ENCODE measurements at regions not wholly inside any gene's neighbourhood (a gene's known extent, or its start where the extent isn't known, plus 50 kb on each side); places are given as distances from the start of the nearest gene placed in this dataset.

DNA sequence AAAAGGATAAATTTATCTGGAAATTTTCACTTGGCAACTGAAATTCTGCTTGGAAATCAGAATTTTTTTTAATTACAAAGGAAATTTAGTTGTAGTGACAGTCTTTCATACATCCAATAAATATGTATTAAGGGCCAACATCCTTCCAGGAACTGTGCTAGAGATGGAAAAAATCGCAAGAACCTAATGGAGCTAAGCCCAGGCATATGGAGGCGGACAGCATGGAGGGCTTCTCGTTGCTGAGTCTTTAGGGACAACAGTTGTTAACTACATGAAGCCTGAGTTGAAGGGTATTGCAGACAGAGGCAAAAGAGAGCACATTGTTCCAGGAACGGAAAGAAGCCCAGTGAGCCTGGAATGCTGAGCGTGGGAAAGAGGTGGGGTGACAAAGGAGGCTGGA, 208.9 kb downstream of the IBTK start:
- no peaks in the 10 kb centered on the region for H3K9me3 ChIP-seq (ENCODE audit: control insufficient read depth, low read length)
- 74% methylated on average over 3 to 4 of the region's 5 CpGs for WGBS, 2 experiments (ENCODE audit: insufficient coverage in 2 of 2)
- H3K36me3 ChIP-seq (ENCODE audit: control insufficient read depth, insufficient read depth, low read length): no peaks in the 10 kb centered on the region
- no peak overlapping the region for H3K27ac ChIP-seq (ENCODE audit: low read depth, low read length, severe bottlenecking)
- H3K4me1 ChIP-seq (ENCODE audit: control insufficient read depth, insufficient read depth, low read length, poor library complexity, severe bottlenecking): peaks cover 19% of the 10 kb centered on the region
- H3K4me3 ChIP-seq (ENCODE audit: extremely low read depth, insufficient read depth, low read length, poor library complexity, severe bottlenecking): no peak overlapping the region

DNA sequence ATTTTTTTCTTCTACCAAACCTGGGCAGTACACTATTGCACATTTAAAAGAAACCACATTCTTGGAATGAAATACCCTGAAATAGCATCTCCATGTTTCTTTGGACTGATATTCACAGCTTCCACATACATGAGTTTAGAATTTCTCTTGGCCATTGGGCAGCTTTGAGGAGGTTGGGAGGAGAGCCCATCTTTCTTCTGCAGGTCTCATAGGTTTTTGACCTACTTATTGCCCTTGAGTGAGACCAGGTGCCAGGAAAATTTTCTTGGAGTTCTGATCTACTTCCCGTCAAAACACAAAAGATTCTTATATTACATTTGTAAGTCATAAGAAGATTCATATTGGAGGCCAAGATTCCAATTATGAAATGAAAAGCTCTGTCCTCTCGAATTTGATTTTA, 212.0 kb downstream of the IBTK start:
- whole genome bisulfite sequencing, 2 experiments (ENCODE audit: insufficient coverage in 2 of 2): no CpG with 5 or more reads among the region's 2 CpGs
- no peaks in the 10 kb centered on the region for H3K36me3 ChIP-seq (ENCODE audit: control insufficient read depth, insufficient read depth, low read length)
- H3K4me1 ChIP-seq (ENCODE audit: control insufficient read depth, insufficient read depth, low read length, poor library complexity, severe bottlenecking): peaks cover 22% of the 10 kb centered on the region
- H3K27ac ChIP-seq (ENCODE audit: low read depth, low read length, severe bottlenecking): no peak overlapping the region
- no peak overlapping the region for H3K4me3 ChIP-seq (ENCODE audit: extremely low read depth, insufficient read depth, low read length, poor library complexity, severe bottlenecking)
- no peaks in the 10 kb centered on the region for H3K9me3 ChIP-seq (ENCODE audit: control insufficient read depth, low read length)

DNA sequence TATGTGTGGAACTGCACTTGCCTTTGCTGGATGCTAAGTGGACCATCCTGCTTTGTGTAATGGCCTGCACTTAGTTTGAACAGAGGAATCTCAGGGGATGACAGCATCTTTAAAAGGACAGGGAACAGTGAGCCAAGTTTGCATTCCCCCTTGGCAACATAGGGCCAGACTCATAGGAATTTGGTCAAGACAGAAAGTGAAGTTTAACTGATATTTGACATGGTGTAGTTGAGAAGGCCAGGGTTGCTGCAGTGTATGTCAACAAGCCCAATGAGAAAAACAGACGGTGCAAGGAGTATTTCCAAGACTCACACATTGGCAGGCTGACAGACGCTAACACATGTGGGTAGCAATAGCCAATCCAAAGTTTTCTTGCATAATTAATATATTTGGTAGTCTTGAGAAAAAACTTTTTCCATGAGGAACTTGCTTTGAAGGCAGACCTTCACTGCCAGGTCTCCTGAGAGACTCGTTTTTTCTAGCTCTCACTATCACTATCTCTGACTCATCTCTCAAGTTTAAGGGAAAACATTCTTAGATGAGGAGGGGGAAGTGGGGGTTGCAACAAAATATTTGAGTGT, 213.8 kb downstream of the IBTK start:
- Histone ChIP-seq H3K27ac (ENCODE audit: low read depth, low read length, severe bottlenecking) (peak overlapping the region; percentile 24), H3K4me1 (ENCODE audit: control insufficient read depth, insufficient read depth, low read length, poor library complexity, severe bottlenecking) (peaks cover 13% of the 10 kb centered on the region), H3K4me3 (ENCODE audit: extremely low read depth, insufficient read depth, low read length, poor library complexity, severe bottlenecking) (no peak overlapping the region), H3K9me3 (ENCODE audit: control insufficient read depth, low read length) (no peaks in the 10 kb centered on the region), H3K36me3 (ENCODE audit: control insufficient read depth, insufficient read depth, low read length) (no peaks in the 10 kb centered on the region)
- 83% methylated on average over 1 of the region's 3 CpGs; no CpG with 5 or more reads in 1 of the 2 experiments for WGBS, 2 experiments (ENCODE audit: insufficient coverage in 2 of 2)

DNA sequence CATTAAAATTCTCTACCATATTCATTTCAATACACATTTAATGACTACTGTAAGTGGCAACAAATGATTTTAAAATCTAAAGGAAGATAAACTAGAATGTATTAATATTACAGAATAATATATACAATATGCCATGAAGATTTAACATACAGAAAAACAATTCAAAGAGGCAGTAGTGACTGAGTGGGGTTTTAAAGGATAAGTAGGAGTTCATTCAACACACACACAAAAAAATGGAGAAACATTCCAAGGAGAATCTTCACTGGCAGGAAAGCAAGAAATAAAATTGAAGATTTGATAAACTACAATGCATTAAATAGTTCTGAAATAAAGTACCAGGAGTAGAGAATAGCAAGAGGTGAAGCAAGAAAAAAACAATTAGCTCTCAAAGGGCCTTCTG, 215.1 kb downstream of the IBTK start:
- no peak overlapping the region for H3K27ac ChIP-seq (ENCODE audit: low read depth, low read length, severe bottlenecking)
- H3K36me3 ChIP-seq (ENCODE audit: control insufficient read depth, insufficient read depth, low read length): no peaks in the 10 kb centered on the region
- no peak overlapping the region for H3K4me3 ChIP-seq (ENCODE audit: extremely low read depth, insufficient read depth, low read length, poor library complexity, severe bottlenecking)
- no peaks in the 10 kb centered on the region for H3K9me3 ChIP-seq (ENCODE audit: control insufficient read depth, low read length)
- peaks cover 13% of the 10 kb centered on the region for H3K4me1 ChIP-seq (ENCODE audit: control insufficient read depth, insufficient read depth, low read length, poor library complexity, severe bottlenecking)

DNA sequence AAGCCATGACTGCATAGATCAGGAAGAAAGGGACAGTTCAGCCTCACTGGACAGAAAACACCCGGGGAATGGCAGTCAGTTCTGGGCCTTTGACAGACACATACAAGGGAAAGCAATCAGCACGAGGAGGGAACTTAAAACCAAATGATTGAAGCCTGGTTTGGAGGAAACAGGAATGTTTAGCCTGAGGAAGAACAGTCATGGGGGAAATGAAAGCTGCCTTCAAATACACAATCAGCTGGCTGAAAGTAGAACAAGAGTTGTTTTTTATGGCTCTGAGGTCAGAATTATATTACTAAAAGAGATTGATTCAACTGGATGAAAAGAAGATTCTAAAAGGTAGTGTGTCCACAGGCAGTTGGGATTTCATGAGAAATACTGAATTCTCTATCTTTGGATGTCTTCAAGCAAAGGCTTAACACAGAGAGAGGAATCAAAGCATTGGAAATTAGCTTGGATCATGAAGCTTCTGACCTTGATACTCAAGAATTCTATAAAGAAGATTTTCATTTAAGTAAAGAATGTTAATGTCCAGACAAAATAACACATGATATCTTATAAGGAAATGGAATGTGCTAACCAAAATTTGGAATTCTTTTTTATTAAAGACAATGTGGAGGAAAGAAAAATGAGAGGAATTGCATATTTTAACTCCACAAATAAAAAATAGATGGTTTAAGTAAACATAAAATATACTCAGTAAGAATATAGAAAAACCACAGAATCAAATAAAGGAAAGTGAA, 216.6 kb downstream of the IBTK start:
- no peaks in the 10 kb centered on the region for H3K9me3 ChIP-seq (ENCODE audit: control insufficient read depth, low read length)
- H3K27ac ChIP-seq (ENCODE audit: low read depth, low read length, severe bottlenecking): peak overlapping the region; percentile 2
- peaks cover 13% of the 10 kb centered on the region for H3K4me1 ChIP-seq (ENCODE audit: control insufficient read depth, insufficient read depth, low read length, poor library complexity, severe bottlenecking)
- no peak overlapping the region for H3K4me3 ChIP-seq (ENCODE audit: extremely low read depth, insufficient read depth, low read length, poor library complexity, severe bottlenecking)
- 73 to 79% methylated on average over 2 of the region's 2 CpGs for WGBS, 2 experiments (ENCODE audit: insufficient coverage in 2 of 2)
- no peaks in the 10 kb centered on the region for H3K36me3 ChIP-seq (ENCODE audit: control insufficient read depth, insufficient read depth, low read length)

DNA sequence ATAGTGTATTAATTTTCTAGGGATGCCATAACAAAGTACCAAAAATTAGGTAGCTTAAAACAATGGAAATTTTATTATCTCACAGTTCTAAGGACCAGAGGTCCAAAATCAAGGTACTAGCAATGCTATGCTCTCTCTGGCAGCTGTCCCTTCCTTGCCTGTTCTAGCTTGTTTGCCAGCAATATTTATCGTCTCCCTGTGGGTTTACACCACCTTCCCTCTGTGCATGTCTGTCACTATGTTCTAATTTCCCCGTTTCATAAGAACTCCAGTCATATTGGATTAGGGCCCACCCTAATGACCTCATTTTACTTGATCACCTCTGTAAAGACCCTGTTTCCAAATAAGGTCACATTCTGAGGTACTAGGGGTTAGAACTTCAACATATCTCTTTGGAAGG, 217.2 kb downstream of the IBTK start:
- Histone ChIP-seq H3K4me1 (ENCODE audit: control insufficient read depth, insufficient read depth, low read length, poor library complexity, severe bottlenecking) (peaks cover 13% of the 10 kb centered on the region), H3K36me3 (ENCODE audit: control insufficient read depth, insufficient read depth, low read length) (no peaks in the 10 kb centered on the region), H3K9me3 (ENCODE audit: control insufficient read depth, low read length) (no peaks in the 10 kb centered on the region), H3K4me3 (ENCODE audit: extremely low read depth, insufficient read depth, low read length, poor library complexity, severe bottlenecking) (no peak overlapping the region), H3K27ac (ENCODE audit: low read depth, low read length, severe bottlenecking) (no peak overlapping the region)
- whole genome bisulfite sequencing, 2 experiments (ENCODE audit: insufficient coverage in 2 of 2): 80 to 86% methylated on average over 2 of the region's 2 CpGs

DNA sequence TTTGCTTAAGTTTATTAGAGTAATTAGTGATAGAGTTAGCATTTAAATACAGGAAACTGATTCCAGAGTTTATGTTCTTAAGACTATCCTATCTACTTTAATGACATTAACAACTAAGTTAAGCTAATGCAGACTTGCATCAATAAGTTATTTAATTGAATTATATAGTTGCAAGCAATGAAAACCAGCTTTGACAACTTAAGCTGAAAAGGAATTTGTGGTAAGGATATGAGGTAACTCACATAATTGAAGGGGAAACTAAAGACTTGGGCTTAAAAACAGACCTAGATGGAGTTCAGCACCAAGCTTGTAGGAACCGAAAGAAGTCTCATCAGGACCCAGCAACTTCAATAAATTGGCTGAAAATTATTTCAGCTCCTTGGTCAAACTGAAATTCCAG, 222.3 kb downstream of the IBTK start:
- H3K27ac ChIP-seq (ENCODE audit: low read depth, low read length, severe bottlenecking): no peak overlapping the region
- H3K4me3 ChIP-seq (ENCODE audit: extremely low read depth, insufficient read depth, low read length, poor library complexity, severe bottlenecking): no peak overlapping the region
- no peaks in the 10 kb centered on the region for H3K36me3 ChIP-seq (ENCODE audit: control insufficient read depth, insufficient read depth, low read length)
- no peaks in the 10 kb centered on the region for H3K9me3 ChIP-seq (ENCODE audit: control insufficient read depth, low read length)
- 100% methylated on average over 1 of the region's 1 CpG; no CpG with 5 or more reads in 1 of the 2 experiments for WGBS, 2 experiments (ENCODE audit: insufficient coverage in 2 of 2)
- H3K4me1 ChIP-seq (ENCODE audit: control insufficient read depth, insufficient read depth, low read length, poor library complexity, severe bottlenecking): peaks cover 20% of the 10 kb centered on the region

DNA sequence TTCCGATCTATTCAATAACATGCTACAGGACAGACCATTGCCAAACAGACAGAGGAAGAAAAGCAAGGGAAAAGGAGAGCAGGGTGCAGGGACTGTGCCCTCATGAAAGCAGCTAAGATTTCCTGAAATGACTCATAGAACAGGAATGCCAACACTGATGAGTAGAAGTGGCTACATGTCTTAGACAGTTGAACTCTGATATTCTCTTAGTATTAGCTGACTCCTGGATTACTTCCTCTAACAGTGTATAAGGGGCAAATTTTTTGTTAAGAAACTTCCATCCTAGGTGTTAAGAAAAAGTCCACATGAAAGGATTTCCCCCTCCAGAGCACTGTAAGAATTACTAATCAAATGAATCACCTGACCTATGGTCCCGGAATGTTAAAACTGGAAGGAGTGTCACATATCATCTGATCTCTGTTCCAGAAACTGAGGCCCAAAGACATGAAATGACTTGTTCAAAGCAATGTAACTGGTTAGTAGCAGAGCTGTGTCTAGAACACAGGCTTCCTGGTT, 224.9 kb downstream of the IBTK start:
- Histone ChIP-seq H3K9me3 (ENCODE audit: control insufficient read depth, low read length) (no peaks in the 10 kb centered on the region), H3K4me3 (ENCODE audit: extremely low read depth, insufficient read depth, low read length, poor library complexity, severe bottlenecking) (no peak overlapping the region), H3K36me3 (ENCODE audit: control insufficient read depth, insufficient read depth, low read length) (no peaks in the 10 kb centered on the region), H3K4me1 (ENCODE audit: control insufficient read depth, insufficient read depth, low read length, poor library complexity, severe bottlenecking) (peaks cover 20% of the 10 kb centered on the region), H3K27ac (ENCODE audit: low read depth, low read length, severe bottlenecking) (peak overlapping the region; percentile 78)
- no CpG with 5 or more reads among the region's 2 CpGs for WGBS, 2 experiments (ENCODE audit: insufficient coverage in 2 of 2)

DNA sequence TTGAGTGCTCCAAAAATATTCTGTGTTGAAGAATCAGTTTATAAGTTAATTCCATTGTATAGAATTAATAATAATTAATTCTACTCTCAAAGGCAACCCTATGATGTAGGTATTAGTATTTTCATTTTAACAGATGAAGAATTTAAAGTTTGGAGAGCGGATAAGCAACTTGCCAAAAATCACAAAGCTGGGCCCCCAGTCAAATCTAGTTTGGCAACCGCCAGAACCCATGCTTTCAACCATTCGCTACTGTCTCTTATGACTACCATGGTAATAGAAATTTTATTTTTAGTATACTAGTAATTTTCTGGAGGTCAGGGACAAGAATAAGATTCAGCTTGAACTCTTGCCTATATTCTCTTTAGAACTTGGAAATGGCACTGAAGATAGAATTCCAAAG, 229.8 kb downstream of the IBTK start:
- H3K9me3 ChIP-seq (ENCODE audit: control insufficient read depth, low read length): no peaks in the 10 kb centered on the region
- H3K4me1 ChIP-seq (ENCODE audit: control insufficient read depth, insufficient read depth, low read length, poor library complexity, severe bottlenecking): peaks cover 39% of the 10 kb centered on the region
- H3K27ac ChIP-seq (ENCODE audit: low read depth, low read length, severe bottlenecking): no peak overlapping the region
- WGBS, 2 experiments (ENCODE audit: insufficient coverage in 2 of 2): 81% methylated on average over 2 of the region's 3 CpGs; no CpG with 5 or more reads in 1 of the 2 experiments
- no peak overlapping the region for H3K4me3 ChIP-seq (ENCODE audit: extremely low read depth, insufficient read depth, low read length, poor library complexity, severe bottlenecking)
- no peaks in the 10 kb centered on the region for H3K36me3 ChIP-seq (ENCODE audit: control insufficient read depth, insufficient read depth, low read length)

DNA sequence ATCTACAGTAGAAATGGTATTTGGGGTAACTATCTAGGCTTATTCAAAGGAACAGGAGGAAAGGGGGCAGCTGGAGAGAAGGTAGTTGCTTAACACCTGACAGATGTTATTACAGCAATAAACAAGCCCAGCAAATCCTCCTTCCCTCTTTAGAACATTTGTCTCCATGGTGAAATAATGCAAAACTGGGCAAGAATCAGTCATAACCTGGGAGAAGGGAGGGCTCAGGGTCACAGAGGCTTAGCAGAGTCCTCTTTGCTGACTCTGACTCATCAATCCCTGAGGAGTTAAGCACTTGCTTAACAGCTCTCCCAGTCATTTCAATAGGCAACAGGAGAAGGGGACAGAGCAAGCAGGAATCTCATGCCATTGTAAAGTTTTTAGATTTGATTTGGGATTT, 230.3 kb downstream of the IBTK start:
- Histone ChIP-seq H3K4me3 (ENCODE audit: extremely low read depth, insufficient read depth, low read length, poor library complexity, severe bottlenecking) (no peak overlapping the region), H3K36me3 (ENCODE audit: control insufficient read depth, insufficient read depth, low read length) (no peaks in the 10 kb centered on the region), H3K4me1 (ENCODE audit: control insufficient read depth, insufficient read depth, low read length, poor library complexity, severe bottlenecking) (peaks cover 35% of the 10 kb centered on the region), H3K27ac (ENCODE audit: low read depth, low read length, severe bottlenecking) (peak overlapping the region; percentile 11), H3K9me3 (ENCODE audit: control insufficient read depth, low read length) (no peaks in the 10 kb centered on the region)

DNA sequence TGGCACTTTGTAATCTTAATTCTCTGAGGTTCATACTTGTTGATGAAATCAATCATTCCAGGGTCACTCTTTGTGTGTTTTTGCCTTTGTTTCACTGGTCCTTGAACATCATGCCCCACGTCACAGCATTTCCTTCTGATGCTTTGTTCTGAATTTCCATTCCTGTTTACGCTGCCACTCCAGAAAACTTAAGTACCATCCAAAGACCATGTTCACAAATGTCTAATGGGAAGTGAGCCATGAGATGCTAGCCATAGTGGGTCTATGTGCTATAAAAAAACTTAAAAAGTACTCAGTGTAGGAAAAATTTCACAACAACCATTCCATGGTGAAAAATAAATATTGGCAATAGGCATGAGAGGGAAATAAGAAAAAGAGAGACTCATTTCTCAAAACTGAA, 232.0 kb downstream of the IBTK start:
- H3K4me1 ChIP-seq (ENCODE audit: control insufficient read depth, insufficient read depth, low read length, poor library complexity, severe bottlenecking): peaks cover 27% of the 10 kb centered on the region
- no peaks in the 10 kb centered on the region for H3K36me3 ChIP-seq (ENCODE audit: control insufficient read depth, insufficient read depth, low read length)
- 100% methylated on average over 1 of the region's 2 CpGs; no CpG with 5 or more reads in 1 of the 2 experiments for WGBS, 2 experiments (ENCODE audit: insufficient coverage in 2 of 2)
- no peak overlapping the region for H3K4me3 ChIP-seq (ENCODE audit: extremely low read depth, insufficient read depth, low read length, poor library complexity, severe bottlenecking)
- H3K27ac ChIP-seq (ENCODE audit: low read depth, low read length, severe bottlenecking): no peak overlapping the region
- no peaks in the 10 kb centered on the region for H3K9me3 ChIP-seq (ENCODE audit: control insufficient read depth, low read length)
